ENCODE measurements at regions not wholly inside any gene's neighbourhood (a gene's known extent, or its start where the extent isn't known, plus 50 kb on each side); places are given as distances from the start of the nearest gene placed in this dataset.

GRCh38 chr1:8239039-8239305 is 78.9 kb upstream of the SLC45A1 start:
- H3K4me1 ChIP-seq (ENCODE audit: control insufficient read depth in 2 of 2, insufficient read depth in 1 of 2, low read depth in 1 of 2, low read length in 2 of 2) = peaks cover 1 to 17% of the 10 kb centered on the region in 2 donors
- no peak for DNase-seq (ENCODE audit: low spot score)
- H3K27ac ChIP-seq (replicated peaks; ENCODE audit: low read length) = peak overlapping the region; percentile 72
- H2BK15ac ChIP-seq (ENCODE audit: low read length) = no peak overlapping the region
- no peak overlapping the region for H3K23ac ChIP-seq (ENCODE audit: low read depth, low read length, poor library complexity)
- no peak overlapping the region for H2BK12ac ChIP-seq (ENCODE audit: low read length)
- no peak overlapping the region for H2BK5ac ChIP-seq (ENCODE audit: low read length)
- H2AK5ac ChIP-seq (ENCODE audit: low read depth, low read length) = no peak overlapping the region
- H3K4me2 ChIP-seq (ENCODE audit: insufficient read depth, low read length, poor library complexity, severe bottlenecking) = no peak overlapping the region
- no peak overlapping the region for H3K4me3 ChIP-seq (ENCODE audit: low read length in 2 of 2)
- H4K91ac ChIP-seq (ENCODE audit: low read depth, low read length, poor library complexity) = no peak overlapping the region
- no peak overlapping the region for H2BK120ac ChIP-seq (ENCODE audit: low read depth, low read length)
- no peak overlapping the region for H3K18ac ChIP-seq (ENCODE audit: low read length)
- no peaks in the 10 kb centered on the region for H3K36me3 ChIP-seq (replicated peaks in 1 of 2; ENCODE audit: control insufficient read depth in 2 of 2, insufficient read depth in 2 of 2, low read length in 2 of 2)
- no peaks in the 10 kb centered on the region for H3K79me1 ChIP-seq (ENCODE audit: low read depth, low read length)
- H3K14ac ChIP-seq (ENCODE audit: low read length) = no peak overlapping the region
- no peak overlapping the region for H4K8ac ChIP-seq (ENCODE audit: low read depth, low read length)
- H2AFZ ChIP-seq (ENCODE audit: low read length) = no peak overlapping the region
- WGBS, 2 donors (ENCODE audit: extremely low coverage in 2 of 2, insufficient read length in 2 of 2, insufficient replicate concordance in 1 of 2) = no CpG with 5 or more reads among the region's 5 CpGs
- H3K4ac ChIP-seq (ENCODE audit: low read length) = no peak overlapping the region
- H3K9me3 ChIP-seq (replicated peaks in 1 of 2; ENCODE audit: control insufficient read depth in 2 of 2, insufficient read depth in 1 of 2, low read depth in 1 of 2, low read length in 2 of 2) = no peaks in the 10 kb centered on the region
- H3K27me3 ChIP-seq (ENCODE audit: control insufficient read depth in 3 of 3, insufficient read depth in 3 of 3, low read depth in 1 of 3, low read length in 3 of 3) = no peaks in the 10 kb centered on the region
- H3K9ac ChIP-seq (ENCODE audit: low read depth, low read length, poor library complexity) = no peak overlapping the region

GRCh38 chr1:8238141-8239038 is 79.5 kb upstream of the SLC45A1 start:
- H3K18ac ChIP-seq (ENCODE audit: low read length) = no peak overlapping the region
- no peak for DNase-seq (ENCODE audit: low spot score)
- peak overlapping the region; percentile 72 for H3K27ac ChIP-seq (replicated peaks; ENCODE audit: low read length)

GRCh38 chr1:8232036-8232757 is 85.7 kb upstream of the SLC45A1 start:
- no CpG with 5 or more reads among the region's 25 CpGs for WGBS, 2 donors (ENCODE audit: extremely low coverage in 2 of 2, insufficient read length in 2 of 2, insufficient replicate concordance in 1 of 2)
- DNase-seq (ENCODE audit: low spot score) = no peak

More at GRCh38 chr1:8238141-8239038, 79.5 kb upstream of the SLC45A1 start:
- Histone ChIP-seq H3K14ac (ENCODE audit: low read length) (no peak overlapping the region), H3K23ac (ENCODE audit: low read depth, low read length, poor library complexity) (no peak overlapping the region), H3K4me1 (ENCODE audit: control insufficient read depth in 2 of 2, insufficient read depth in 1 of 2, low read depth in 1 of 2, low read length in 2 of 2) (peaks cover 1 to 17% of the 10 kb centered on the region in 2 donors), H3K36me3 (replicated peaks in 1 of 2; ENCODE audit: control insufficient read depth in 2 of 2, insufficient read depth in 2 of 2, low read length in 2 of 2) (no peaks in the 10 kb centered on the region), H2AFZ (ENCODE audit: low read length) (no peak overlapping the region), H2BK15ac (ENCODE audit: low read length) (no peak overlapping the region), H3K27me3 (ENCODE audit: control insufficient read depth in 3 of 3, insufficient read depth in 3 of 3, low read depth in 1 of 3, low read length in 3 of 3) (no peaks in the 10 kb centered on the region), H4K8ac (ENCODE audit: low read depth, low read length) (no peak overlapping the region), H3K9ac (ENCODE audit: low read depth, low read length, poor library complexity) (no peak overlapping the region), H3K4ac (ENCODE audit: low read length) (peak overlapping the region; percentile 45), H3K9me3 (replicated peaks in 1 of 2; ENCODE audit: control insufficient read depth in 2 of 2, insufficient read depth in 1 of 2, low read depth in 1 of 2, low read length in 2 of 2) (no peaks in the 10 kb centered on the region), H2AK5ac (ENCODE audit: low read depth, low read length) (peak overlapping the region; percentile 49), H3K4me2 (ENCODE audit: insufficient read depth, low read length, poor library complexity, severe bottlenecking) (no peak overlapping the region), H2BK12ac (ENCODE audit: low read length) (peak overlapping the region; percentile 60), H3K79me1 (ENCODE audit: low read depth, low read length) (no peaks in the 10 kb centered on the region), H4K91ac (ENCODE audit: low read depth, low read length, poor library complexity) (no peak overlapping the region), H3K4me3 (ENCODE audit: low read length in 2 of 2) (no peak overlapping the region), H2BK5ac (ENCODE audit: low read length) (no peak overlapping the region), H2BK120ac (ENCODE audit: low read depth, low read length) (no peak overlapping the region)
- no CpG with 5 or more reads among the region's 20 CpGs for WGBS, 2 donors (ENCODE audit: extremely low coverage in 2 of 2, insufficient read length in 2 of 2, insufficient replicate concordance in 1 of 2)

DNA sequence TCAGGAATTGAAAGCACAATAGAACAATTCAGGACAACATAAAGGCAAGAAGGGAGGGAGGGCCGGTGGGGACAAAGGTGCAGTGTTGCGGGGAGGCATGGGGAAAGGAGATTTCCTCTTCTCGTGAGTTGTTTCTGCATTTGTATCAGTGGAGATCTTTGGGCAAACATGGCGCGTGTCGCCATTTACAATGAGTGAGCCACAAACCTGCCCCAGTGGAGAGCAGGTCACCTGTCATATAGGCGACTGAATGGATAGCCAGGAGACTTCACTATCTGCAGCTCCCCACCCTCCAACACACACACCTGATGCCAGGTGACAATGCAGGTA is 87.7 kb upstream of the SLC45A1 start:
- Histone ChIP-seq H2BK120ac (ENCODE audit: low read depth, low read length) (no peak overlapping the region), H3K9me3 (replicated peaks in 1 of 2; ENCODE audit: control insufficient read depth in 2 of 2, insufficient read depth in 1 of 2, low read depth in 1 of 2, low read length in 2 of 2) (peaks cover 0 to 5% of the 10 kb centered on the region in 2 donors), H4K91ac (ENCODE audit: low read depth, low read length, poor library complexity) (no peak overlapping the region), H3K4me2 (ENCODE audit: insufficient read depth, low read length, poor library complexity, severe bottlenecking) (no peak overlapping the region), H3K27me3 (ENCODE audit: control insufficient read depth in 3 of 3, insufficient read depth in 3 of 3, low read depth in 1 of 3, low read length in 3 of 3) (peaks cover 0 to 2% (median 2%) of the 10 kb centered on the region in 3 experiments), H3K4me3 (ENCODE audit: low read length in 2 of 2) (no peak overlapping the region), H3K4ac (ENCODE audit: low read length) (no peak overlapping the region), H2BK12ac (ENCODE audit: low read length) (no peak overlapping the region), H3K4me1 (ENCODE audit: control insufficient read depth in 2 of 2, insufficient read depth in 1 of 2, low read depth in 1 of 2, low read length in 2 of 2) (peaks cover 0 to 7% of the 10 kb centered on the region in 2 donors), H3K23ac (ENCODE audit: low read depth, low read length, poor library complexity) (no peak overlapping the region), H2AK5ac (ENCODE audit: low read depth, low read length) (no peak overlapping the region), H3K79me1 (ENCODE audit: low read depth, low read length) (no peaks in the 10 kb centered on the region), H3K18ac (ENCODE audit: low read length) (no peak overlapping the region), H3K27ac (replicated peaks; ENCODE audit: low read length) (no peak overlapping the region), H3K36me3 (replicated peaks in 1 of 2; ENCODE audit: control insufficient read depth in 2 of 2, insufficient read depth in 2 of 2, low read length in 2 of 2) (no peaks in the 10 kb centered on the region), H3K9ac (ENCODE audit: low read depth, low read length, poor library complexity) (no peak overlapping the region), H2BK5ac (ENCODE audit: low read length) (no peak overlapping the region), H4K8ac (ENCODE audit: low read depth, low read length) (no peak overlapping the region), H2BK15ac (ENCODE audit: low read length) (no peak overlapping the region), H2AFZ (ENCODE audit: low read length) (no peak overlapping the region), H3K14ac (ENCODE audit: low read length) (no peak overlapping the region)
- WGBS, 2 donors (ENCODE audit: extremely low coverage in 2 of 2, insufficient read length in 2 of 2, insufficient replicate concordance in 1 of 2) = no CpG with 5 or more reads among the region's 7 CpGs
- DNase-seq (ENCODE audit: low spot score) = no peak

More at GRCh38 chr1:8232036-8232757, 85.7 kb upstream of the SLC45A1 start:
- no peak overlapping the region for H3K27ac ChIP-seq (replicated peaks; ENCODE audit: low read length)
- no peak overlapping the region for H4K8ac ChIP-seq (ENCODE audit: low read depth, low read length)
- H2BK12ac ChIP-seq (ENCODE audit: low read length) = peak overlapping the region; percentile 14
- no peak overlapping the region for H3K18ac ChIP-seq (ENCODE audit: low read length)
- no peaks in the 10 kb centered on the region for H3K79me1 ChIP-seq (ENCODE audit: low read depth, low read length)
- H3K27me3 ChIP-seq (ENCODE audit: control insufficient read depth in 3 of 3, insufficient read depth in 3 of 3, low read depth in 1 of 3, low read length in 3 of 3) = peaks cover 0 to 2% (median 2%) of the 10 kb centered on the region in 3 experiments
- H2AK5ac ChIP-seq (ENCODE audit: low read depth, low read length) = no peak overlapping the region
- no peak overlapping the region for H3K4me3 ChIP-seq (ENCODE audit: low read length in 2 of 2)
- no peak overlapping the region for H2BK120ac ChIP-seq (ENCODE audit: low read depth, low read length)
- H4K91ac ChIP-seq (ENCODE audit: low read depth, low read length, poor library complexity) = no peak overlapping the region
- no peak overlapping the region for H3K4ac ChIP-seq (ENCODE audit: low read length)
- peak overlapping the region; percentile 49 for H2AFZ ChIP-seq (ENCODE audit: low read length)
- no peak overlapping the region for H3K9ac ChIP-seq (ENCODE audit: low read depth, low read length, poor library complexity)
- H3K36me3 ChIP-seq (replicated peaks in 1 of 2; ENCODE audit: control insufficient read depth in 2 of 2, insufficient read depth in 2 of 2, low read length in 2 of 2) = no peaks in the 10 kb centered on the region
- H3K4me1 ChIP-seq (ENCODE audit: control insufficient read depth in 2 of 2, insufficient read depth in 1 of 2, low read depth in 1 of 2, low read length in 2 of 2) = peaks cover 0 to 7% of the 10 kb centered on the region in 2 donors
- H2BK15ac ChIP-seq (ENCODE audit: low read length) = no peak overlapping the region
- H3K9me3 ChIP-seq (replicated peaks in 1 of 2; ENCODE audit: control insufficient read depth in 2 of 2, insufficient read depth in 1 of 2, low read depth in 1 of 2, low read length in 2 of 2) = peaks cover 0 to 4% of the 10 kb centered on the region in 2 donors
- H3K4me2 ChIP-seq (ENCODE audit: insufficient read depth, low read length, poor library complexity, severe bottlenecking) = no peak overlapping the region
- no peak overlapping the region for H3K23ac ChIP-seq (ENCODE audit: low read depth, low read length, poor library complexity)
- H3K14ac ChIP-seq (ENCODE audit: low read length) = no peak overlapping the region
- no peak overlapping the region for H2BK5ac ChIP-seq (ENCODE audit: low read length)

Measured in neuronal stem cell (in vitro differentiated cells).